ENCODE measurements at regions not wholly inside any gene's neighbourhood (a gene's known extent, or its start where the extent isn't known, plus 50 kb on each side); places are given as distances from the start of the nearest gene placed in this dataset.

DNA sequence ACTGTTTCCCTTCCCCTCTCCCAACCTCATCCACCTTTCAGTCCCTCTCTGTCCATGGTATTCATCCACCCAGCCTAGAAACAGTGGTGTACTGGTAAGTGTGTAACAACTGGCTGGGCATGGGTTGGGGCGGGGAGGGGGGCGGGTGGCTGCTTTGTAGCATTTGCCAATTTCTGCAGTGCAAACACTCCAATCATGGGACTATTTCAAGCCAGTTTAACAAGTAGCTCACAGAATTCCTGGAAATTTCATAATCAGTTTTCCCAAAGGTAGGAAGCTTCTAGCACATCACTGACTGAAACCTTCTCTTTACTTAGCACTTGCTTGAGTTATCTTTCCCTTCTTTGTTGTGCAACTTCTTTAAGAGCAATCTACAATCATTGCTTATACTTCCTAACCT is 100.8 kb upstream of the WASF3 start:
- no peak for DNase-seq (ENCODE audit: low spot score)

DNA sequence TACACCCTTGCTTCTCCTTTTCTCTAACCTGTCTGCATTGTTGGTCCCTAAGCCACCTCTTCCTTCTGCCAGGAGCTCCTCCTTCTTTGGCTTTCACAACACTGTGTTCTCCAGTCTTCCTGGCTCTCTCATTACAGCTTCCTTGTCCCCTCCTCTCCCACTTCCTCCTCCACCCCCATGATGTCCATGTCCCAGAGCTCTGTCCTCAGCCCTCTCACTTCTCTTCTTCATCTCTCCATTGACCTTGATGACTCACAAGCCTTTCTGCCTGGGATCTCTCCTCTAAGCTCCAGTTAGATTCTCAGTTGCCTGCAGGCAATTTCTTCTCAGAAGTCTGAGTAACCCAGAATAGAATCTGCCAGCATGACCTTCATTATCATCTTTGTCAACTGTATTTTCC is 100.3 kb upstream of the WASF3 start:
- DNase-seq (ENCODE audit: low spot score) = no peak

DNA sequence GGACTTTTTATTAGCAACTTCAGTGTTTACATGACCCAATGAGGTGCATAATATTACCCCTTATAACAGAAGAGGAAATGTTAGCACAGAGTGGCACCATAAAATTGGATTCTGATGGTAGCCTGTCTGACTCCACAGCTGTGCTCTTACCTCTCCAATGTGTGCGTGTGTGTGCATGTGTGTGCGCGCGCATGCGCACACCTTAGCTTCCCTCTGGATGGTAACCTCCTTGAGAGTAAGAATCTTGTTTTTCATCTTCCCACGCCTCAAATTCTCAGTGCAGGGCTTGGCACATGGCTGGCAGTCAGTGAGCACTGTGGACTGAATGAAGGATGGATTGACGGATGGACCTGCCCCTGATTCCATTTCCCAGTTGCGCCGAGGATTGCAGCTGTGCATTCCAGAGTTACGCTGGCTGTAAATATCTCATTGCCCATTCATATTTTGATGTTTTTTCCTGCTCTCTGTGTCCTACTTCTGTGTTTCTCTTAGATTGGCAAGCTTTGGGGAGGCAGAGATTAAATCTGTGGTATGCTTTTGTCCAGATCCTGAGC is 99.2 kb upstream of the WASF3 start:
- no peak for DNase-seq (ENCODE audit: low spot score)

DNA sequence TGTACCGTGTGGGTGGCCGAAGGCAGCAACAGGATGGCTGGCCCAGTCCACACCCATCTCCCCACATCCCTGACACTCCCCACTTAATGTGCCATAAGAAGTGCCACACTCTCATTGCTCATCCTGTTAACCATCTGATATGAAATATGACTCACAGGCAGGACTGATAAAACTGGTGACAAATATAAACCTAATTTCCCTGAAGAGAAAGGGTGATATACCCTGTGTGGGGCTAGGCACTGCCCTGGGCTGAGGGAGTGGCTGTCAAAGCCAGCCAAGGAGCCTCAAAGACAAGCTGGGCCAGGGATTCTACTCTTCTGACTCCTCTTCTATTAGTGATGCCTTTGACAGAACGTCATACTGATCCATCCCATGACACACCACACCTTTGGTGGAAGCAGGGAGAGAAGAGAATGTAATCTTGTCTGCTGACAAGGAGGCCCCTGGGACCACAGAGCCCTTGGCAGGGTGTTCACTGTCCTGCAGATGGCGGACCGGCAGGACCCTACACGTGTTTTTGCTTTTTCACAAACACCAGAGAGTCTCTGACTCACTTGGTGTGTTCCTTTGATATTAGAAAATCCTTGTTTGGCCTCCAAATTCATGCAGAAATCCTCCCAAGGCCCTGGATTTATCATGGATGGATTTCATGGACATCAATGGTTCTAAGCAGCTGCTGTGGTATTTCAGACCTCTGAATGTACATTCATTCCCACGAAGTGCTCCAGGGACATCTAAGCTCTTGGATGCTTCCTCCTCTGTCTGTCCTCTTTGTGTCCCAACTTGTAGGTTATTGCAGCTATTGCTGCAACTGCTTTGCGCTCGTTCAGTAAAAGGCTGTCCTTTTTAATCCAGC is 98.0 kb upstream of the WASF3 start:
- no peak for DNase-seq (ENCODE audit: low spot score)

DNA sequence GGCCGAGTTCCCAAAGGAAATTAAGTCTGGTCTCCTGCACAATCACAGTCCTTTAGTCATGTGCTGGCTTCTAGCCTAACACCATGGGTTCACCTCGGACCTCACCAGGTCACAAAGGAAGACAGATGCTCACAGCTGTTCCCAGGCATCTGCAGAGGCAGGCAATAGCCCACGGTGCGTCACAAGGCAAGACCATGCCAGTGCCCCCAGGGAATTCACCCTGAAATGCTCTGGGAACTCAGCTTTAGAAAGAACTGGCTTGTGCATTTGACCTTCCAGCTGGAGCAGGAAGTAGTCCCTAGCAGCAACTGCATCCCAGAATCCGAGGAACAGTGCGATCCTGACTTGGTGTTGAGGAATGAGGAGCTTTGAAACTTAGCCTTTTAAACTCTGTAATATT is 96.8 kb upstream of the WASF3 start:
- no peak for DNase-seq (ENCODE audit: low spot score)

DNA sequence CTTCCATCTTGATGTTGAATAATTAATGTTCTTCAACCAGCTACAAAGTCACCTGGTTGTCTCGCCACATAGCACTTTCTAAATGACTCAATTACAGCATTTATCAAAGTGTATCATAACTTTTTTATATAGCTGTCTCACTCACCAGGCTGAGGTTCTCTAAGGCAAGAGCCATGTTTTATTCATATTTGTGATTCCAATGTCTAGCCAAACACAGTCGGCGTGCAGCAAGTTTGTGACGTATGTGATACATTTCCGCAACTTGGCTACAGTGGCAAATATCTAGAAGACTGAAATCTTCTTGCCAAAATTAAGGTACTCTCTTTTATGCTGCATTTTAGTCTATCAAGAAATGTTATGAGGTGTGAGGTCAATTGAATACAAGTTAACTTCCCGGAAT is 94.2 kb upstream of the WASF3 start:
- DNase-seq (ENCODE audit: low spot score) = no peak

DNA sequence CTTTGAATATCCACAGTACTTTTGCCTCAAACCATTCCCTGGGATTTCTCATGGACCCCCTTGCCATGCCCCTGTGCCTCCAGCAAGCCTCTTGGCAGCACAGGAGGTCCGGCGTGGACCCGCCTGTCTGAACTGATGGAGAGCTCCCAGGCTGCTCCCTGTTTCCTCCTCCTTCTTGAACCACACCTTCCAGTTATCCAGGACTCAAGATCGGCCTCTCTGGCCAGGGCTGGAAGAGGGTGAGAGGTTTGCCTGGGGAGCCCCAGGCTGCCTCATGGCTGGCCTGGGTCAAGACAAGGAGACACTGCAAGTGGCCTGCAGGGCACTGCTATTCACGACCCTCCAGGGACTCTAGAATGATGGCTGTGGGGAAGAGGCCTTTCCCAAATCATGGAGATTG is 93.6 kb upstream of the WASF3 start:
- DNase-seq (ENCODE audit: low spot score) = no peak

DNA sequence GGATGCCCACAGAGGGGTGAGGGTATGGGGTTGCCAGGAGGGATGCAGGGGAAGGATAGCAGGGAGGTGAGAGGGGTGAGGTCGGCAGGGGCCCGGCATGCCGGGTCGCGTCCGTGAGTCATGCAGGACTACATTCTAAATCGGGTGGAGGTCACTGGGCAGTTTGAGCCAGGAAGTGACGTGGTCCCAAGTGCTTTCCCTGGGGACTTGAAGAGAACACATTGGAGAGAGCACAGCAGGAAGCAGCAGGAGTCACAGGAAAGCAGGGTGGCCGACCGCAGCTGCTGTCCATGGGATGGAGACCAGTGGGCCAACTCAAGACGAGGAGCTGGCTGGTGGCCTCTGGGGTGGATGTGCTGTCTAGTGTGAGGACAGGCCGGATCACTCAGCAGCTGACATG is 92.0 kb upstream of the WASF3 start:
- no peak for DNase-seq (ENCODE audit: low spot score)

DNA sequence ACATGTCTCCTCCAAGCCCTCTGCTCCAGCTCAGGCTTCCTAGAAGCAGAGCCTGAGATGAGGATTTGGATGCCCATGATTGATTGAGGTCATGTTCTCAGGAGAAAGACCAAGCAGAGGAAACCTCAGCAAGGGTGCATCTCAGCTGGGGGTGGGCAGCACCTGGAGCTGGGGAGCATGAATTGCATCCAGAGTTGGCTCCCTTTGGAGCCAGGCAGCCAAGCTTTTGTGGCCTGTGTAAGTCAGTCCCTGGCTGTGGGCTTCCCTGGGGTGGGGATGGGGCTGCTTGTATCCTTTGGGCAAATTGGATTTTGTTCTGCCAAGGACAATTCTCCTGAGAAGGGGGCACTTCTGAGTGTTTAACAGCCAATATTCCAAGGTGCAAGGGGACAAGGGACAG is 91.5 kb upstream of the WASF3 start:
- DNase-seq (ENCODE audit: low spot score) = no peak

DNA sequence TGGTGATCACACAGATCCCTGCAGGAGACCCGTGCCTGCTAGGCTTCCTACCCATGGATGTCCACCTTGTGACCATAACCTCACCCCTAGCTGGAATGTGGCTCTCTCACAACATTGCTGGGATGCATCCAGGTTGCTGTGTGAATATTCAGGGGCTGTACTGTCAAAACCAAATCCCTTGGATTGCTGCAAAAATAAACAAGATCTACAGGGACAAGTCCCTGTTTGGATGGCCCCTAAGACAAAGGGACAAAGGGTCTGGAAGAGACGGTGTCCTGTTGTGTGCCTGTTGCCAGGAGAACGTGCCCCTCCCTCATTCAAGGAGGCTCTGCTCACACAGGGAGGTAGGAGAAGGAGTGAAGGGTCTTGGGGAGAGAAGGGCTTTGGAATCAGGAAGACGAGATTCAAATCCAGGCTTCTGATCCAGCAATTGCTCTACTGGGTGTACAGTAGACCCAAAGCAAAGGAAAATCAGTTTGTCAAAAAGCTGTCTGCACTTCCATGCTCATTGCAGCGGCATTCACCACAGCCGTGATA is 89.2 kb upstream of the WASF3 start:
- DNase-seq (ENCODE audit: low spot score) = no peak

DNA sequence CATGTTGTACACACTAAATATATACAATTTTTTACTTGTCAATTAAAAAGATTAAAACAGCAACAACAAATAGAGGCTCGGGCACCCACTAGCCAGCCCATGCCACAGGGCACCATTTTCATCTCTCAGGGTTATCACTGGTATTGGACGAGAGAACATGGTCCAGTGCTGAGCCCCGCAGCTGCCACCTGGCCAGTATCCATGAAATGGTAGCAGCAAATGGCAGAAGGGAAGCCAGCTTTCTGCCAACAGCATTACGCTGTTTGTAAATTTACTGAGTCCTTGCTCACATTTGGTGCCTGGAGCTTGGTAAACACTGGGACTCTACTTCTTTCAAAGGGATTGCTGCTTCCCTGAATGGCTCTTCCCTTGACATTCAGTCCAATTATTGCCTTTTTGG is 87.9 kb upstream of the WASF3 start:
- DNase-seq (ENCODE audit: low spot score) = no peak

DNA sequence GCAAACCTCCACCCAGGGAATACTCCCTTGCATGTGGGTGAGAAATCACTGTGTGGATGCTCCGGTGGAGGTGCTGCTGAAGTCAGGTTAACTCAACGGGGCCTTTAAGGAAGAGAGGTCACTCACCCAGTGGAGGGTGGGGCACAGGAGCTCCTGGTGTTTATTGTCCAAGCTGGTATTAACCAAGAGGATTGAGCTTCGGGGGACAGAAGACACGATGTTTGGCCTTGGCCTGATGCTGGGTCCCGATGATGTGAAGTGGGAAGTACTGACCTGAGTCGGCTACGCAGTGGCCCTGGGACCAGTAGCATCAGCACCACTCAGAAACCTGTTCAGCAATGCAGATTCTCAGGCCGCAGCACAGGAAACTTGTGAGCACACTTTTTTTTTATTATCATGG is 85.7 kb upstream of the WASF3 start:
- DNase-seq (ENCODE audit: low spot score) = no peak

DNA sequence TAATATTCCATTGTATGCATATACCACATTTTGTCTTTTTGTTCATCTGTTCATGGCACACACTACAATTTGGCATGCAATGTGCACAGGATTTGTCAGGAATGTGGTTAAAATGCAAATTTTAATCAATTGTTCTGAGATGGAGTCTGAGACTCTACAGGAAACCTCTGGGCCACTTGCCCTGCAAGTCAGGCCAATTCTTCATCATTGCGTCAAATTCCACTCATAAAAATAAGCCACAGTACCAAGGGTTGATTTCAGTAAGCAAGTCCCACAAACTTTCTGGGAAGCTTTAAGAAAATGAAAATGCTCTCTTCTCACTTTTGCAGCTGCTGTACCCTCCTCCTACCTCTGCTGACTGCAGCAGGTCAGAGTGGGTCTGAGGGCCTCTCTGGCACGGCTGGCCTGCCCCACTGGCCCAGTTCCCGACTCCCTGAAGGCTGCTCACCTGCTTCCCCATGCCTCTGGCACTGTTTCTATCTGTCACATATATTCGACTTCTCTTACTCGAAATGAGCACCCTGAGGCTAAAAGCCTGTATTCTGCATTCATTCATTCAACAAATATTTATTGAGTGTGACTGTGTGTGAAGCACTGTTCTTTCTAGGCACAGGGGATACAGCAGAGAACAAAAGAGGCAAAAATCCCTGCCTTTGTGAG is 83.8 kb upstream of the WASF3 start:
- DNase-seq (ENCODE audit: low spot score) = no peak

DNA sequence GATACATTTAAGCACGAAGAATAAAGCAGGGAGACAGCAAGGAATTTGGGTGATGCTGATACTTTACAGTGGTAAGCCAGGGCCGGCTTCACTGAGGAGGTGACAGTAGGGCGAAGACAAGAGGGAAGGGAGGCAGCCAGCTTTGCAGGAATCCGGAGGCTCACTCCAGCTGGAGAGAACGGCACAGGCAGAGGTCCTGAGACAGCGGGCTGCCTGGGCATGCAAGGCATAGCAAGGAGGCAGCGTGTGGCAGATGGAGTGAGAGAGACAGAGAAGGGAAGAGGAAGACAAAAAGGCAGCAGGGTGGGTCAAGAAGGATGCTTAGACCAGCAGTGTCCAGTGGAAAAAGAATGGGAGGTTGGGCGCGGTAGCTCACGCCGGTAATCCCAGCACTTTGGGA is 83.2 kb upstream of the WASF3 start:
- DNase-seq (ENCODE audit: low spot score) = no peak

DNA sequence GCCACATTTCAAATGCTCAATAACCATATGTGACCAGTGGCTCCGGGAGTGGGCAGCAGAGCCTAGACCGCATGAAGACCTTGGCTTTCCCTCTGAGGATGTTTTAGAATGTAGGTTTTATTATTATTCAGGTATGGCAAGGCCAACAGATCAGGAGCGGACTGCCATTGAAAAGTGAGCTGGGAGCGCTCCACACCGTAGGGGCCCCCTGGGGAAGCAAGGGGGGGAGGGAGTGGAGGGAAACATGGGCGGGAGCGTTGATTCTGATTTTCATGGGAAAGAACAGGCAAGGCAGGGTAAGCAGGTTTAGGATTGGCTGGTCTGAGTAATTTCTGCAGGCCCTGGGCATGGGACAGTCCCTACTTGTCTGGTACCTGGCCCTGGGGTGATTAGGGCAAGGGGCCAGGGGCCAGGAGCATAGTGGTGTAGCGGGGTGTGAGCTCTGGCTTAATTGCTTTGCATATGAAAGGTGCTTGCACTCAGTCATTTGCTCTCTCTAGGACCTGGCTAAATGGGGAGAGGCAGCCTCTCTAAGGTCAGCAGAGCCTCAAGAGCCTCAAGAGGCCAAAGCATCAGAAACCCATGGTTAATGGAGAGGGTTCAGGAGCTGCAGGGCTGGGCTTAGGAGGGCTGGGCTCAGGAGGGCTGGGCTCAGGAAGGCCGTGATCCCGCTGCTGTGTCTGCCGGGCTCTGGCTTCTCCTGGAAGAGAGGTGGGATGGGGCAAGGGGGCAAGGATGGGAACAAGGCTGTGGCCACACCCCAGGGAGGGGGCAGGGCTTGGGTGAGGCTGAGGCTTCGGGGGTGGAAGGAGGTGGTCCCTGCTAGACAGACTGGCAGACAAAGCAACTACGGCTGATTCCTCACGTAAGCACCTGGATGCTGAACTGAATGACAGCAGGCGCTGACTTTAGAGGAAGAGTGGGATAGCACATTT is 82.0 kb upstream of the WASF3 start:
- no peak for DNase-seq (ENCODE audit: low spot score)

DNA sequence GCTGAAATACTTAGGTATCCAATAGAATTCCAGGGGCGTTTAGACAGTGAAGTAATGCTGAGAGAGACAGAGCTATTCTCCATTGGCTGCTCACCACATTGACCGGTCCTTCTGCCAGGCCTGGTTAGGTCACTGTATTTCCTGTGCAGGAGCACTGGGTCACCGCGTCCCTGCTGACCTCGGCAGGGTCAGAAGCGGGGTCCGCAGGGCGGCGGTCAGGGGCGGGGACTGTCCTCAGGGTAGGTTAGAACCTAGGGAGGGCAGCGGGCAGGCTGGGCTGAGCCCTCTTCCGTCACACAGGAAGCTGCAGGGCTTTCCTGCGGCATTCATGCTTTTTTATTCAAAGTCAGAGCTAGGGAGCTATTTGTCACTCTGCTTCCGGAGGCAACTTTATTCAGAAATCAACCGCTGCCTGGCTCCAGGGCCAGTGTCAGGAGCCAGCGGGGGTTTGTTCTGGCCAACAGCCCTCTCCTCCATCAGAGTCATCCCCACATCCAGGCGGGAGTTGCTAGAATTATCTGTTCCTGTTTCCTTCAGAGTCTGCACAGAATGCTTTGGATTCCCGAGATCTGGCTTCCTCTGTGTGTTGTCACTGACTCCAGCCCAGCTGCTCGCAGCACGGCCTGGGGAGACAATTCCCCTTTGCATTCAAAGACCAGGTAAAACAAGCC is 81.2 kb upstream of the WASF3 start:
- no peak for DNase-seq (ENCODE audit: low spot score)

DNA sequence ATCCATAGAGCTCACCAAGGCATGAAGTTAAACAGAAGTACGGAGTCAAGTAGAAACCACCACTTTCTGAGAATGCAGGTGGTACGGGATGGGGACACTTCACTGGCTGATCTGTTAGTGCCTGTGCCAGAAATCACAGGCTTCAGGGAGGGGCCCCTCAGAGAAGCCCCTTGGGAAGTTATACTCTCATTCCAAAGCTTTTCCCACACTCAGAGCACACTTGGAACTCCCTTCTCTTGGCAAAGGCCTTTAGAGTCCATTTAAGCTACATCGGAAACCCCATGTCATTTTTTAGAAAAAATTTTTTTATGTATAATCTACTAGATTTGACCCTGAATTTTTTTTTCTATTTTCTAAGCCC is 80.7 kb upstream of the WASF3 start:
- DNase-seq (ENCODE audit: low spot score) = no peak

DNA sequence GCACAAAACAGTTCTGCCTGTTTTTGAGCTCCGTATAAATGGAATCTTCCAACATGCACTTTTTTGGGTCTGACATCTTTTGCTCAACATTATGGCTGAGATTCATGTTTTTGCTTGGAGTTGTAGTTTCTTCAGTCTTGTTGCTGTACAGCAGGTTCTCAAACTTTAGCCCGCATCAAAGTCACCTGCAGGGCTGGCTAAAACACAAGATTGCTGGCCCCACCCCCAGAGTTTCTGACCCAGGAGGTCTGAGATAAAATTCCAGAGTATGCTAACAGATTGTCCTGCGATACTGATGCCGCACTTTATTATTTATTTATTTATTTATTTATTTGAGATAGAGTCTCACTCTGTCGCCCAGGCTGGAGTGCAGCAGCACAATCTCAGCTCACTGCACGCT is 79.8 kb upstream of the WASF3 start:
- DNase-seq (ENCODE audit: low spot score) = no peak

DNA sequence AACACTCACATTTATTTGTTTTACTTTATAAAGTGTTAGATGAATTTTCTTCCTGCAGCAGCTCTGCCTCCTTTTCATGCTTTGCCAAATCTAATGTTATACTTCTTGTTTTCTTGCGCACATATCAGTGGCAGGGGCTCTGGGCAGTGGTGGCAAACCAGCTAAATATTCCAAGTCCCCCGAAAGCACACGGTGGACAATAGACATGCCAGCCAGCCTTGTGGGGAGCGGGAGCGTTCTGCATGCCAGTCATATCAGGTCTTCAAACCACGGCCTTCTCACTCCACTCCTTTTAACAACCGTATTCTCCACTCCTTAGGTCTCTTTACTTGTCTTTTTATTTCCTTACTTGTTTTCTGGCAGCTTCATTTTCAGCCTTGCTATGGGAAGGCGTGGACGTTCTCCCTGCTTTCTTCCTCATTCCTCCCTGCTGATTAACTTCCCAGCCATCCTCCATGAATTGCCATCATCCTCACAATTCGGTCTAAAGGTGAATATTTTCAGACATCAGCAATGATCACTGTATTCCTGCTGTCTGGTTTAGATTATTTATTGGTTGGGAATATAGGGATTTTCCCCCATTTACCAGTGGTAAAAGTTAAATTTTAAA is 77.1 kb upstream of the WASF3 start:
- DNase-seq (ENCODE audit: low spot score) = no peak

DNA sequence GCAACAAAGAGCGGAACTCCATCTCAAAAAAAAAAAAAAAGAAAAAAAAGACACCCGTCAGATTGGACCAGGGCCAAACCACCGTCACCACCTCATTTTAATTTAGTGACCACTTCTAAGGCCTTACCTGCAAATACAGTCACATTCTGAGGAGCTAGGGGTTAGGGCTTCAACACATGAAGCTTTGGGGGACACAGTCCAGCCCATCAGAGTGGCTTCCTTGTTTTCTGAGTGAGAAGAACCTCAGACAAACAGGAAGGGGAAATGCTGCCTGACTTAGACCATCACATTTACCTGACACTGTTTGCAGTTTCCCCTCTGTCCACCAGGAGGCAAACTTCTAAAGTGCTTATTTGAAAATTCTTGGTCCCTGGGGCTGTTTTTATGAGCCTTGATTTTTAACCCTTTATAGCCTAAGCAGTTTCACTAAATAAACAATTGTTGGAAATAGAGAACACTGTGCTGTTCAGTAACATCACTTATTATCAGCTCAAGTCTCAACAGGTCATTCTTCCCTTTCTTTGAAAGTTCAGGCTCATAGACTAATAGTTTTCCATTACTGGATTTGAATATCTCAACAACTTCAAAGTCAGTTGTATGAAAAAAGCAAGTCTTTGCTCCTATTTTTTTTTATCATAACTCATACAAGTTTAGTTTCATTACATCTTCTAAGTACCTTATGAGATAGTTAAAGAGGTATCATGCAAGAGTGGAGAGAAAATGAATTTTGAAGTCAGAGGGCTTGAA is 74.9 kb upstream of the WASF3 start:
- DNase-seq (ENCODE audit: low spot score) = peak; percentile 68

DNA sequence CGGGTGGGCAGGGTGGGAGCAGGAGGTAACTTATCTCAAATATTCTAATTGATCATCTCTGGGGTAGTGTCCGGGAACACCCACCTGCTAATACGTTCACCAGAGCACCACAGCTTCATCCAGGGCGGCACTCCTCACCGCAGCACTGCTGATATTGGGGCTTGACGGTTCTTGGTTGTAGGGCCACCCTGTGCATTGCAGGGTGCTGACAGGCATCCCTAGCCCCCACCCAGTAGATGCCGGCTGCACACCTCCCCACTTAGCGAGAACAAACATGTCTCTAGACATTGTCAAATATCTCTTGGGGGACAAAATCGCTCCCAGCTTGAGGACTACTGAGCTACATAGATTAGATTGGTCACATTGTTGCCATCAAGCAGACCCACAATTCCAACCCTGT is 73.9 kb upstream of the WASF3 start:
- DNase-seq (ENCODE audit: low spot score) = no peak

Measured in CD4-positive, alpha-beta T cell treated with Interleukin-15 for 4 hours (primary cell).